Daoy (cell line): ENCODE measurements at regions not wholly inside any gene's neighbourhood (a gene's known extent, or its start where the extent isn't known, plus 50 kb on each side); places are given as distances from the start of the nearest gene placed in this dataset.

Source experiments
- DNase-seq: peaks from one replicate; pipeline ENCODE4 v3.0.0-alpha.2; 2015; ENCODE audit warnings: low read depth

DNA sequence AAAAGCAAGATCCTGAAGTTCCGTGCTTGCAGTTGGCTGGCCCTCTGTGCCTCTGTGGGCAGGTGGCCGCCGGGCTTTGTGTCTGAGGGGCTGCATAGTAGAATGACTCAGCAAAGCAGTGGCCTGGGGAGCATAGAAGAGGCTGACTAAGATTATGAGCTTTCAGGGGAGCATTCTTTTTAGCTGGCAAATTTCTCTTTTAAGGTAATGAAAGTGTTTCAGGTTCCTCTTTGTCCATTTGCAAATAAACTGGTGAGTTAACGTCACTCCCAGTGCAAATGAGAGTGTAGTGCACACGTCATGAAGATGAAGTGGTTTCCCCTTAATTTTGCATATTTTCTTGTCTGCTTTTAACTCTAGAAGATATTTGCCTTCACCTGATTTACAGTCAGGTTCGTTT, 98.6 kb downstream of the BCL2L11 start:
- no peak for DNase-seq

GRCh38 chr2:111219734-111220505, 99.2 kb downstream of the BCL2L11 start:
- no peak for DNase-seq

DNA sequence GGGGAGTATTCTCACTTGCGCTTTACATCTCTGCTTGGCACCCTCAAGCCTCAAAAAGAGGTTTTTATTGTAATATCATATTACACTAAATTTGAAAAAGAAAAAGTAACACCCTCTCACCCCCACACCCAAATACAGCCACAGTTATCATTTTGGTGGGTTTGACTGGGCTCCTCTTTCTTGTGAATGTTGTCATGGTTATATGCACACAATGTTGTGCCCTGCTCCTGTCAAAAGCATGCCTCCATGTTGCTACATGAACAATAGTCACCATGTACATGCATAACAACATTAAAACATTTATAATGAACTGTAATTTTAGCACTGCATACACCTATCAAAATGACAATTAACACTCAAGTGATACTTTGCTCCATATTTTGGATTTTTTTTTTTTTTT, 100.2 kb downstream of the BCL2L11 start:
- no peak for DNase-seq

GRCh38 chr2:111221701-111222100, 101.0 kb downstream of the BCL2L11 start:
- no peak for DNase-seq

GRCh38 chr2:111222204-111222866, 101.6 kb downstream of the BCL2L11 start:
- no peak for DNase-seq

- no peak for DNase-seq
These were observed 105.1 kb downstream of the BCL2L11 start for GRCh38 chr2:111225856-111226255.

- no peak for DNase-seq
These were observed 106.4 kb downstream of the BCL2L11 start for GRCh38 chr2:111226876-111227700.

GRCh38 chr2:111227716-111228141, 107.0 kb downstream of the BCL2L11 start:
- DNase-seq = peak; percentile 50

GRCh38 chr2:111231532-111232252, 111.0 kb downstream of the BCL2L11 start:
- no peak for DNase-seq

- DNase-seq = no peak
These were observed 114.7 kb downstream of the BCL2L11 start for GRCh38 chr2:111235192-111236015.

- DNase-seq = no peak
These were observed 115.3 kb downstream of the BCL2L11 start for GRCh38 chr2:111236025-111236424.

DNA sequence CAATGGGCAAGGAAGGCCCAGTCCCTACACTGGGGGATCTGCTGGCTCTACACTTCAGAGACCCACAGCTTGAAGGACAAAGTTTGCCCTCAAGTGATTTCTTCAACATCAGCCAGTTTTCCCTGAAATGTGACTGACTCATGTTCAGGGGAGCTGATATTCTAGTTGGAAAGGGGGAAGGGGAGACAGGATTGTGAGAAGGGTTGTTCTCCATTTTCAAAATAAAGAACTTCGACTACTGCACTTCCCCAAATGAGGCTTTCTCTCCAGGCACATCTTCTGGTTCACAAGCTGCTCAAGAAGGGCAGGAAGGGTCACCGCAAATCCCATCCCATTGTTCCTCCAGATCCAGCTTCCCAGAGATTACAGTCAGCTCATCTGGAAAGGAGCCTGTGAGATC, 117.6 kb downstream of the BCL2L11 start:
- no peak for DNase-seq

DNA sequence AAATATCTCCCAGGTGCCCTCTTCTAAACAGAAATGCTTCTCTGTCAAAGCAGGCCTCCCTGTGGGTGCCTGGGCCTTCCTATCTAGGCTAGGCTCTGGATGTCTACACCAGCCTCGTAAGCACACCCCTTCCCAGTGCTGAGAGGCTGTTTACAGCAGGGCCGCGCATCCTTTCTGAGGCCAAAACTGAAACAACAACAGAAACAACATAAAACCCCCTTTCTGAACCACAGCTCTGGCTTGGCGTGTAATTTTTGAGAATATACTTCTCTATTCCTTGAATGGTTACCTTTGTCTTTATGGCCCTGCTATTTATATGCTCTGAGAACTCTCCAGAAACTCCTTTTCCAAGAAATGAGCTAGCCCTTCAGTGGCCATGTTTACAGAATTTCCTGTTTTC, 118.4 kb downstream of the BCL2L11 start:
- DNase-seq = no peak

DNA sequence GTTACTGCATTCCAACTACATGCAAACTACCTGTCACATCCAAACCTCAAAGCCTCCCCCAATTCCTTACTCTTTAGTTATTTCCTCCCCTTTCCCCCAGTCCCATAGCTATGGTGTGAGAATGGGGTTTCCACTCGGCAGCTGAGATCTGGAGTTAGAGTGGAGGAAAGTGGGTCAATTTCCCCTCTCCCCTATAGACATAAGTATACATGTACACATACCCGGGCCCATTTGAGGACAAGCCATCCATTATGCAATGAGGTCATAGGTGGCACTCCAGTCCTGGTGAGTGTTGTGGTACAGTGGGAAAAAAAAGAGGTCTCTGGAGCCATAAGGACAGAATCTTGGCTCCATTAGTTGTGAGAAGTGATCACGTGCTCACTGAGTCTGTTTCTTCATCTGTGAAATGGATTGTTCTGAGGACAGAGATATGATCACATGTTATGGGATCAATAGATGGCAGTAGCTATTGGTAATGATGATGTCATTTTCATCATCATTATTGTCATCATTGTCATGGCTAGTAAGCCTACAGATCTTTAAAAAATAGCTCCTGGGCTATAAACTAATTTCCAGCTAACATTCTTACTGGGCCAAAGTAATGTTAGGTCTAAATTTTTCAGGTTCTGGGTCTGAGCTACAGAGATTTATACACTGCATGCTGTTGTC, 119.0 kb downstream of the BCL2L11 start:
- no peak for DNase-seq

- DNase-seq = no peak
These were observed 122.6 kb downstream of the BCL2L11 start for GRCh38 chr2:111243295-111243694.

GRCh38 chr2:111244864-111245263, 124.2 kb downstream of the BCL2L11 start:
- no peak for DNase-seq

DNA sequence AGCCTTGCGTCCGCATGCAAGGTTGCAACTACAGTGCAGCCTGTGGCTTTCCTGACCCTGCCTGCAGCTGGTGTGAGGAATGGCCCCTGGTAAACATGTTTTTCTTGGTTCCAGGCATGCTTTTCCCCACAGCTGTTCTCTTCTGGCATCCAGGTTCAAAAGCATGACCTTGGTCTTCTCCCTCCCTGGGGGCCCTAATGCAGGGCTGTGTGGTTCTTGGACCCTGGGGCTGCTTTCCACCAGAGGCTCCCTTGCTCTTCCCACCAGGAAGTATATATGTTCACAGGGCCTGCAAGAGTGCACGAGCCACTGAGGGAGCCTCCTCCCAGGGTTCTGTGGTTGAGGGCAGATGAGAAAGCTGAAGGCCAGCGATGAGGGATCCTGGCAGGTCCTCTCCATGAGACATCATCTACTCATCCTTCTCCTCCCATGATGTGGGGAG, 125.9 kb downstream of the BCL2L11 start:
- no peak for DNase-seq

DNA sequence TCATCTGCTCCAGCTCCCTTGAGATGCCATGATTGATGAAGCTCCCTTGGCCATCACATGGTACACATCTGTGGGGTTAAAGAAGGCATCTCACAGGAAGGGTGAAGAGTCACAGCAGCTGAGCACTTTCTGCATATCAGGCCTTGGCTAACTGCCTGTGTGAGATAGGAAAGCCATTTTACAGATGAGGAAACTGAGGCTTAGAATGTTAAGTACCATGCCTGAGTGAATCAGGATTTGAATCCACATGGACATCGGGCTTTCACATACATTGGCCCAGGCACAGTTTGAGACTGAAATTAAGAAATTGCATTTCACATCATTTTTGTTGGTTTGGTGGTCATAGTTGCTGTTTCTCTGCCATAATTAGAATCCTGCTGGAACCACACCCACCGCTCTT, 126.8 kb downstream of the BCL2L11 start:
- no peak for DNase-seq

- no peak for DNase-seq
These were observed 129.1 kb downstream of the BCL2L11 start for GRCh38 chr2:111249806-111250205.

DNA sequence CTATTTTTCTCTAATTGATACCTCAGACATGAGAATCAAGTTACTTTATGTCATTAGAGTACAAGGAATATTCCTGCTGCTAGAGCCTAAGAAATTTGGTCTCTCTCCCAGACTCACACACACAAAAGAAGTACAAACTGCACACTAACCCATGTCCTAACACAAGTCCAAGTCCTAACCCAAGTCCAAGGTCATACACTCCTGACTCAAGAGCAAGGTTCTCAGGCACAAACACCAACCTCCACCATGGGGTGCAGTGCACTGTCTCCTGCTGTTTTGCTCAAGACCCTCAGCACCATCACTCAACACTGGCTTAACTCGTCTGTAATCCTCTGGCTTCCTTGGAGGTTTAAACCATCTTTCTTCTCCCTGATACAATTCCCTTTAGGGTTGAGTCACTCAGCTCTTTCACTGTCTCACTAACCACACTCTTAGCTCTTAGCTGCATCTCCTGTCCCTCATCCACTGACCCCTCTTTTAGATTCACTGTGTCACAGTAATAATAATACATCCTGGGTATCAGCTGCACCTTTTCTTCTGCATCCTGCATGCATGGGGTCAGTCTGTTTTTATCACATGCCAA, 129.8 kb downstream of the BCL2L11 start:
- no peak for DNase-seq
